Hepatocyte (in vitro differentiated cells): ENCODE measurements at regions not wholly inside any gene's neighbourhood (a gene's known extent, or its start where the extent isn't known, plus 50 kb on each side); places are given as distances from the start of the nearest gene placed in this dataset.

ENCODE experiments used
- DNase-seq: peaks from one replicate; pipeline ENCODE4 v3.0.0-alpha.2; 2016; ENCODE audit warnings: low spot score
- H2AFZ ChIP-seq: fragments of 200-600 bp; sonication (generic); 2 replicates; pipeline ENCODE4 v1.6.0; 2016; ENCODE audit warnings: antibody characterized with exemption, mild to moderate bottlenecking
- H3K27ac ChIP-seq: fragments of 200-600 bp; sonication (generic); 2 replicates; pipeline ENCODE4 v1.5.1; 2016; ENCODE audit warnings: mild to moderate bottlenecking
- H3K27me3 ChIP-seq: fragments of 200-600 bp; sonication (generic); 2 replicates; pipeline ENCODE4 v1.6.1; 2016
- H3K36me3 ChIP-seq: fragments of 200-600 bp; sonication (generic); replicated peaks from 2 replicates; pipeline ENCODE4 v1.5.1; 2016; ENCODE audit warnings: low read depth; ENCODE audit not compliant: insufficient read depth
- H3K4me1 ChIP-seq: fragments of 200-600 bp; sonication (generic); 2 replicates; pipeline ENCODE4 v1.5.1; 2016; ENCODE audit warnings: mild to moderate bottlenecking, moderate library complexity; ENCODE audit not compliant: insufficient read depth
- H3K4me2 ChIP-seq: fragments of 200-600 bp; sonication (generic); 2 replicates; pipeline ENCODE4 v1.6.0; 2016
- H3K4me3 ChIP-seq: fragments of 200-600 bp; sonication (generic); 2 replicates; pipeline ENCODE4 v1.5.1; 2016; ENCODE audit warnings: mild to moderate bottlenecking
- H3K79me2 ChIP-seq: fragments of 200-600 bp; sonication (generic); 2 replicates; pipeline ENCODE4 v1.6.0; 2017; ENCODE audit warnings: mild to moderate bottlenecking
- H3K9me2 ChIP-seq: fragments of 200-600 bp; sonication (generic); replicated peaks from 2 replicates; pipeline ENCODE4 v1.6.0; 2017; ENCODE audit warnings: mild to moderate bottlenecking; ENCODE audit not compliant: insufficient read depth
- H3K9me3 ChIP-seq: fragments of 200-600 bp; sonication (generic); 2 replicates; pipeline ENCODE4 v1.5.1; 2016; ENCODE audit warnings: low read depth, mild to moderate bottlenecking
- H4K20me1 ChIP-seq: fragments of 200-600 bp; sonication (generic); 2 replicates; pipeline ENCODE4 v1.6.0; 2016; ENCODE audit warnings: mild to moderate bottlenecking; ENCODE audit not compliant: insufficient read depth, poor library complexity, severe bottlenecking
- EZH2 ChIP-seq: fragments of 200-600 bp; sonication (generic); IDR thresholded peaks from 2 replicates; pipeline ENCODE4 v1.6.1; 2016; ENCODE audit warnings: antibody characterized with exemption, mild to moderate bottlenecking, borderline replicate concordance
- EZH2phosphoT487 ChIP-seq: fragments of 200-600 bp; sonication (generic); IDR thresholded peaks from one replicate; pipeline ENCODE4 v1.6.1; 2018; ENCODE audit warnings: antibody characterized with exemption, mild to moderate bottlenecking, low read depth, moderate library complexity; ENCODE audit not compliant: unreplicated experiment, severe bottlenecking
- WGBS: methylation state at CpG from one replicate; pipeline ENCODE4 v1.1.6; 2016; ENCODE audit warnings: low lambda C conversion rate; ENCODE audit errors: missing lambda C conversion rate; 5-methylcytosine and 5-hydroxymethylcytosine counted together
- TF ChIP-seq, protein P1 (sequence below): fragments of 200-600 bp; sonication (generic); IDR thresholded peaks from 2 replicates; pipeline ENCODE4 v1.5.1; 2016; ENCODE audit warnings: antibody characterized with exemption, mild to moderate bottlenecking; ENCODE audit not compliant: poor library complexity

- Histone ChIP-seq H3K79me2 (no peaks in the 10 kb centered on the region), H3K27me3 (no peaks in the 10 kb centered on the region), H3K36me3 (no peaks in the 10 kb centered on the region), H3K9me3 (no peaks in the 10 kb centered on the region), H2AFZ (no peak overlapping the region), H3K4me2 (peak overlapping the region; percentile 52), H3K4me1 (peaks cover 32% of the 10 kb centered on the region), H4K20me1 (no peaks in the 10 kb centered on the region), H3K4me3 (no peak overlapping the region), H3K27ac (peak overlapping the region; percentile 88), H3K9me2 (no peaks in the 10 kb centered on the region)
- TF ChIP-seq EZH2phosphoT487 = no peak
- no peak for TF ChIP-seq EZH2
- TF ChIP-seq, protein P1, sequence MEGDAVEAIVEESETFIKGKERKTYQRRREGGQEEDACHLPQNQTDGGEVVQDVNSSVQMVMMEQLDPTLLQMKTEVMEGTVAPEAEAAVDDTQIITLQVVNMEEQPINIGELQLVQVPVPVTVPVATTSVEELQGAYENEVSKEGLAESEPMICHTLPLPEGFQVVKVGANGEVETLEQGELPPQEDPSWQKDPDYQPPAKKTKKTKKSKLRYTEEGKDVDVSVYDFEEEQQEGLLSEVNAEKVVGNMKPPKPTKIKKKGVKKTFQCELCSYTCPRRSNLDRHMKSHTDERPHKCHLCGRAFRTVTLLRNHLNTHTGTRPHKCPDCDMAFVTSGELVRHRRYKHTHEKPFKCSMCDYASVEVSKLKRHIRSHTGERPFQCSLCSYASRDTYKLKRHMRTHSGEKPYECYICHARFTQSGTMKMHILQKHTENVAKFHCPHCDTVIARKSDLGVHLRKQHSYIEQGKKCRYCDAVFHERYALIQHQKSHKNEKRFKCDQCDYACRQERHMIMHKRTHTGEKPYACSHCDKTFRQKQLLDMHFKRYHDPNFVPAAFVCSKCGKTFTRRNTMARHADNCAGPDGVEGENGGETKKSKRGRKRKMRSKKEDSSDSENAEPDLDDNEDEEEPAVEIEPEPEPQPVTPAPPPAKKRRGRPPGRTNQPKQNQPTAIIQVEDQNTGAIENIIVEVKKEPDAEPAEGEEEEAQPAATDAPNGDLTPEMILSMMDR = no peak
- no peak for DNase-seq
- WGBS = 73% methylated on average over 3 of the region's 3 CpGs
Observed at GRCh38 chr9:14031810-14032209, 282.1 kb downstream of the NFIB start.

- Histone ChIP-seq H3K9me3 (no peaks in the 10 kb centered on the region), H3K4me3 (no peak overlapping the region), H2AFZ (no peak overlapping the region), H3K27ac (peak overlapping the region; percentile 88), H3K4me1 (peaks cover 33% of the 10 kb centered on the region), H3K79me2 (no peaks in the 10 kb centered on the region), H3K9me2 (no peaks in the 10 kb centered on the region), H3K4me2 (peak overlapping the region; percentile 52), H3K36me3 (no peaks in the 10 kb centered on the region), H4K20me1 (no peaks in the 10 kb centered on the region), H3K27me3 (no peaks in the 10 kb centered on the region)
- peak; percentile 72 for DNase-seq
- WGBS = 23% methylated on average over 7 of the region's 7 CpGs
- TF ChIP-seq, protein P1 = peak; percentile 31
- TF ChIP-seq EZH2phosphoT487 = no peak
Observed at GRCh38 chr9:14031060-14031414, 282.9 kb downstream of the NFIB start.

GRCh38 chr9:14030375-14031059 is 283.4 kb downstream of the NFIB start:
- no peak overlapping the region for H2AFZ ChIP-seq
- peak; percentile 75 for DNase-seq
- 41% methylated on average over 7 of the region's 7 CpGs for WGBS

More at GRCh38 chr9:14030375-14031059, 283.4 kb downstream of the NFIB start:
- H3K27me3 ChIP-seq = no peaks in the 10 kb centered on the region
- H3K36me3 ChIP-seq = no peaks in the 10 kb centered on the region
- no peak for TF ChIP-seq EZH2phosphoT487
- TF ChIP-seq, protein P1 = no peak
- H4K20me1 ChIP-seq = no peaks in the 10 kb centered on the region
- H3K79me2 ChIP-seq = no peaks in the 10 kb centered on the region
- H3K9me3 ChIP-seq = no peaks in the 10 kb centered on the region
- H3K4me3 ChIP-seq = no peak overlapping the region
- H3K27ac ChIP-seq = peak overlapping the region; percentile 88
- H3K4me2 ChIP-seq = peak overlapping the region; percentile 52
- H3K4me1 ChIP-seq = peaks cover 33% of the 10 kb centered on the region
- no peaks in the 10 kb centered on the region for H3K9me2 ChIP-seq
